IPS DF 4.7 (cell line): ENCODE measurements at regions not wholly inside any gene's neighbourhood (a gene's known extent, or its start where the extent isn't known, plus 50 kb on each side); places are given as distances from the start of the nearest gene placed in this dataset.
"Not testable (repeated sequence)": the region's sequence is repeated elsewhere in the genome, so short reads cannot be mapped to it uniquely, and the experiment has no call there.

Source experiments
- DNase-seq: peaks from one replicate; pipeline ENCODE4 v3.0.0-alpha.2; 2013; ENCODE audit warnings: low spot score; ENCODE audit errors: extremely low read depth

DNA sequence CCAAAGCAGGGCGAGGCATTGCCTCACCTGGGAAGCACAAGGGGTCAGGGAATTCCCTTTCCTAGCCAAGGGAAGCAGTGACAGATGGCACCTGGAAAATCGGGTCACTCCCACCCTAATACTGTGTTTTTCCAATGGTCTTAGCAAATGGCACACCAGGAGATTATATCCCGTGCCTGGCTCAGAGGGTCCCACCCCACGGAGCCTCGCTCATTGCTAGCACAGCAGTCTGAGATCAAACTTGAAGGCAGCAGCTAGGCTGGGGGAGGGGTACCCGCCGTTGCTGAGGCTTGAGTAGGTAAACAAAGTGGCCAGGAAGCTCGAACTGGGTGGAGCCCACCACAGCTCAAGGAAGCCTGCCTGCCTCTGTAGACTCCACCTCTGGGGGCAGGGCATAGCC lies 664.6 kb downstream of the NUP35 start:
- not testable (repeated sequence) for DNase-seq

DNA sequence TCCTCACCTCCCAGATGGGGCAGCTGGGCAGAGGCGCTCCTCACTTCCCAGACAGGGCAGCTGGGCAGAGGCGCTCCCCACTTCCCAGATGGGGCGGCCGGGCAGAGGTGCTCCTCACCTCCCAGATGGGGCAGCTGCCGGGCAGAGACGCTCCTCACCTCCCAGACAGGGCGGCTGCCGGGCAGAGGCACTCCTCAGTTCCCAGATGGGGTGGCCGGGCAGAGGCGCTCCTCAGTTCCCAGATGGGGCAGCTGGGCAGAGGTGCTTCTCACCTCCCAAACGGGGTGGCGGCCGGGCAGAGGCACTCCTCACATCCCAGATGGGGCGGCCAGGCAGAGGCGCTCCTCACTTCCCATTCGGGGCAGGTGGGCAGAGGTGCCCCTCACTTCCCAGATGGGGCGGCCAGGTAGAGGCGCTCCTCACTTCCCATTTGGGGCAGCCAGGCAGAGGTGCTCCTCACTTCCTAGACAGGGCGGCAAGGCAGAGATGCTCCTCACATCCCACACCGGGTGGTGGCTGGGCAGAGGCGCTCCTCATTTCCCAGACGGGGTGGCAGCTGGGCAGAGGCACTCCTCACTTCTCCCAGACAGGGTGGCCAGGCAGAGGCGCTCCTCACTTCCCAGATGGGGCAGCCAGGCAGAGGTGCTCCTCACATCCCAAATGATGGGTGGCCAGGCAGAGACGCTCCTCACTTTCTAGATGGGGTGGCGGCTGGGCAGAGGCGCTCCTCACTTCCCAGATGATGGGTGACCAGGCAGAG lies 668.1 kb downstream of the NUP35 start:
- DNase-seq, result not testable (repeated sequence)

DNA sequence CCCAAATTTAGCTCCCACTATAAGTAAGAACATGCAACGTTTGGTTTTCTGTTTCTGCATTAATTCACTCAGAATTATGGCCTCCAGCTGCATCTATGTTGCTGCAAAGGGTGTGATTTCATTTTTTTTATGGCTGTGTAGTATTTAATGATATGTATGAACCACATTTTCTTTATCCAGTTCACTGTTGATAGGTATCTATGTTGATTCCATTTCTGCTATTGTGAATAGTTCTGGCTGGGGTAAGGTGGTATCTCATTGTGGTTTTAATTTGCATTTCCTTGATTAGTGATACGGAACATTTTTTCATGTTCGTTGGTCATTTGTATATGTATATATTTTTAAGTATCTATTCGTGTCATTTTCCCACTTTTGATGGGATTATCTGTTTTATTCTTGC lies 674.3 kb downstream of the NUP35 start:
- DNase-seq, result no peak

DNA sequence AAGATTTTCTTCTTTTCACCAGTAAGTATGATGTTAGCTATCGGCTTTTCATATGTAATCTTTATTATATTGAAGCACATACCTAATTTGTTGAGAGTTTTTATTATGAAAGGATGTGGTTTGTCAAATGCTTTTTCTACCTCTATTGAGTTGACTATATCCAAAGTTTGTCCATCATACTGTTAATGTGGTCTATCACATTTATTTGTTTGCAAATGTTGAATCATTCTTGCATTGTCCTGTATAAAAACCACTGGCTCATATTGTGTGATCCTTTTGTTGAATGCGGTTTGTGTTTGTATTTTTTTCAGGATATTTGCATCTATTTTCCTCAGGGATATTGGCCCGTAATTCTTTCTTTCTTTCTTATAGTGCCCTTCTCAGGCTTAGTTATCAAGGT lies 675.5 kb downstream of the NUP35 start:
- no peak for DNase-seq

DNA sequence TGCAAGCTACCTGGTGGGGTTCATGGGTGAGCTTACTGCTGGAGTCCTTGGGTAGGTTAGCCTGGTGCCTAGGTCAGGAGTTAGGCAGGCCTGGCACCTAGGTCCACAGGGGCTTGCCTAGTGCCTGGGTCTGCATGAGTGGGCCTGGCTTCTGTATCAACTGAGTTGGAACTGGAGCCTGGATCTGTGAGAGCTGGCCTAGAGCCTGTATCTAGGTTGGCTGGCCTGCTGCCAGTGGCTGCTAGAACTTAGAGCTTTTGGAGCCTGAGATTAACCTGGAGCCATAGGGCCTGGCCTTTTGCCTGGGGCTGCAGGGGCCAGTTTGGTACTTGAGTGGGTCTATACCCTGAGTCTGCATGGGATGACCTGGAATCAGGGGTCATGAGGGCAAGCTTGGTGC lies 679.4 kb downstream of the NUP35 start:
- no peak for DNase-seq

DNA sequence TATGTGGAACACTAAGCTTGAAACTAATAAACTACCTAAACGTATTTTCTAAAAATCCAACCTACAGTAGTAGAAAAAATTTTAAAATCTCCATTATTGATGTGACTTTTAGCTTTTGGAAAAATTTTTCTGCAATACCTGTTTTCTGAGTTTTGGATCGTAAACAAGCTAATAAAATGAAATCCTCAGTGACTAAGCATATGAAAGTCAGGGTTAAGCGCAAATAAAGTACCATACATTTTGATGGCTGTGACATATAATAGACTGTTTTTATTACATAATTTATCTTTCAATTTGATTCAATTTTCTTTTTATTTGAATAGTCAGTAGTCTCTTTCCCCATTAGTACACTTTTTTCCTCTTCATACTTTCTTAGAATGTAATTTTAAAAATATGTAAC lies 683.6 kb downstream of the NUP35 start:
- DNase-seq, result no peak

DNA sequence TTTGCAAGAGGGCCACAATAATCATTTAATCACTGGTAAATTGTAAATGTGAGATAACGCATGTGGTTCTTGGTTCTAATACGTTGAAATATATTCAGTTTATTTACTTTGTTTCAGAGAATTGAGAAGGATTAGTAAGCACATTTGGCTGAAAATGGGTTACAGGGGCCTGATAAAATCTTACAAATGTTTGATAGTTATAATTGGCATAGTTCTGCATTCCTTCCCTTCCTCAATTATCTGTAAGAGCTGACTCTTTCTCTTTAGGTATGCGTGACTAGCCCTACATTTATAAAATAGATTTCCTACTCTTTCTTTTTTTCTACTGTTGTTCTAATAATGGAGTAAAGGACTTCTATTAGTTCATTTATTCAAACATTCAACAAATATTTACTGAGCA lies 685.2 kb downstream of the NUP35 start:
- no peak for DNase-seq

DNA sequence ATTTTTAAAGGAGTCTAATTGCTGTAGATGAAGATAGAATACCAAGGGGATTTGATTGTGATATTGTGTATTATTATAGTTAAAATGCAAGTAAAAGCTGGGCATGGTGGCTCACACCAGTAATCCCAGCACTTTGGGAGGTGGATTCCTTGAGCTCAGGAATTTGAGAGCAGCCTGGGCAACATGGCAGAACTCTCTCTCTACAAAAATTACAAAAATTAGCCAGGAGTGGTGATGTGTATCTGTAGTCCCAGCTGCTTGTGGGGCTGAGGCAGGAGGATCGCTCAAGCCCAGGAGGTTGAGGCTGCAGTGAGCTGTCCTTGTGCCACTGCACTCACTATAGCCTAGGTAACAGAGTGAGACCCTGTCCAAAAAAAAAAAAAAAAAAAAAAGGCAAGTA lies 687.0 kb downstream of the NUP35 start:
- no peak for DNase-seq

DNA sequence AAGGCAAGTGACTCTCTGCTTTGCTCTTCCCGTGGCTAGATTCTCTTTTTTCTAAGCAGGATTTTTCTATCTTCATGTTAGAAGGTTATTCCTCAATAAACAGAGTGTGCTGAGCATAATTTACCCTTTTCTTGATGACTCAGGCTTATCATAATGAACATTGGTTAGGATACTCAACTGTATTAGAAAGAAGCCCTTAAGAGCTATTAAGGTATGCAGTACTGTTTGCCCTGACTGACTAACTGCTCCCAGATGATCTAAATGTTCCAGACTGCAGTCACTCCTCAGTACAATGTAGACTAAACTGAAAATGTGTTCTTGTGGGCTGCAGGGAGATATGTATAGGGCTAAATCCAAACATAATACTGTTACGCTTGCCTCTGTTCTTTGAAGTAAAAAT lies 687.8 kb downstream of the NUP35 start:
- no peak for DNase-seq

DNA sequence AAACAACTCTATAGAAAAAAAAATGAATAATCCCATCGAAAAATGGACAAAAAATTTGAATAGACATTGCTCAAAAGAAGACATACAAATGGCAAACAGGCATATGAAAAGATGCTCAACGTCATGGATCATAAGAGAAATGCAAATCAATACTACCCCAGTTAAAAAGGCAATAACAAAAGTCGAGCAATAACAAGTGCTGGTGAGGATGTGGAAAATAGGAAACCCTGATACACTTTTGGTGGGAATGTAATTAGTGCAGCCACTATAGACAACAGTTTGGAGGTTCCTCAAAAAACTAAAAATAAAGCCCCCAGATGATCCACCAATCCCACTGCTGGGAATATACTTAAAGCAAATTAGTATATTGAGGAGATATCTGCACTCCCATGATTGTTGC lies 701.5 kb downstream of the NUP35 start:
- no peak for DNase-seq

DNA sequence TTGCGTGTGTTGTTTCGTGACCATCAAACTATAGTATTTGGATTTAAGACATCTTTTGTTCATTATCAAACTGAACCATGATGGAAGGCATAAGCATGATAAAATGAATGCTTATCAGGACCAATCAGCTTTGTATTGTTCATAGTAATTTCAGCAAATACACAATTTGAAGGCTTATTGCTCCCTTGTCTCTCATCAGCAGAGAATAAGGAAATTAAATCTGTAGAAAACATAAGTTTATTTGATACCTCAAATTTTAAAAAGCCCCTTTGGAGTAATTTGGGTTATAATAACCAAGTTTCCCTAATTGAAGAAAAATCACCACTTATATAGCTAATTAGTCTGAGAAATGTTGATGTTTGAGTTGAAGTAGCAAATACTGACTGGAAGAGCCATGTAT lies 705.7 kb downstream of the NUP35 start:
- no peak for DNase-seq

DNA sequence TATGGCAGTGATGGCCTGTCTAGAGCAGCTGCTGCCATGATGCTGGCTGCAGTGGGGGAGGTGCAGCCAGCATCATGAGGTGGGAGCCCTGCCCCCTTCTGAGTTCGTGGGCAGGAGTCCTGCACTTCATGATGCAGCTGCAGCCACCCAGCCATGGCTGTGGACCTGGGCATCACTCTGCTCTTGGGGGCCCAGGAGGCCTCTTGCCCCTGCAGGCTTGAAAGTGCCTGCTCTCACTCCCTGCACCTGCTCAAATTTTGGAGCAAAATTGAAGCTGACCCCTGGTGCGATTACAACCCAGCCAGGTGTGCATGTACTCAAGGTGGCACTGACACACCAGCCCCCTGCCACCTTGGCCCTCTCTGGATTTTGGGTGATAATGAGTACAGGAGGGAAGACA lies 712.9 kb downstream of the NUP35 start:
- DNase-seq, result no peak

DNA sequence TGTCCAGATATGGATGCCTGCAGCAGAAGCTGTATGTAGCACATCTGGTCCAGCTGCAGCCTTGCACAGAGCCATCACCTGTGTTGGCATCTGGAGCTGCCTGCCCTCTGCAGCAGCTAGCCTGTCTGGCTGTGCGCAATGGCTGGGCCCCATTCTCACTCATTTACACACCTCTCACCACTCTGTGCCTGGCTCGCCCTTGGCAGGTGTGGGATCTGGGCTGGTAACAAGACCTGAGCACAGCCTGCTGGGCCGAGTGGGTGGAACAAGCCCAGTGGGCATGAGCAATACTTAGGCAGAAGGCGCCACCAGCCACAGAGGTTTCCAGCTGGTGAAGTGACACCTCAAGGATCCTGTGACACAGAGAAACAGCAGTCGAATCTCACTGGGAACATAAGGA lies 714.1 kb downstream of the NUP35 start:
- no peak for DNase-seq

DNA sequence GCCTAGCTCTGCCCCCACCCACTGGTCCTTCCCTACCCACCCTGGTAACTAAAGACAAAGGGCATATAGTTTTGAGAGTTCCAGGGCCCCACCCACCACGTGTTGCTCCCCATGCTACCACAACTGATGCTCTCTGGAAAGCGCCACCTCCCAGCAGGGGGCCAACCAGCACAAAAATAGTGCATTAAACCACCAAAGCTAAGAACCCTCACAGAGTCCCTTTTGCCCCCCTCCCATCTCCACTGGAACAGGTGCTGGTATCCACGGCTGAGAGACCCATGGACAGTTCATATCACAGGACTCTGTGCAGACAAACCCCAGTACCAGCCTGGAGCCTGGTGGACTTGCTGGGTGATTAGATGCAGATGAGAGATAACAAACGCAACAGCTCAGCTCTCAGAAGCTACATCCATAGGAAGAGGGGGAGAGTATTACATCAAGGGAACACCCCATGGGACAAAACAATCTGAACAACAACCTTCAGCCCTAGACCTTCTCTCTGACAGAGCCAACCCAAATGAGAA lies 715.9 kb downstream of the NUP35 start:
- DNase-seq, result no peak

DNA sequence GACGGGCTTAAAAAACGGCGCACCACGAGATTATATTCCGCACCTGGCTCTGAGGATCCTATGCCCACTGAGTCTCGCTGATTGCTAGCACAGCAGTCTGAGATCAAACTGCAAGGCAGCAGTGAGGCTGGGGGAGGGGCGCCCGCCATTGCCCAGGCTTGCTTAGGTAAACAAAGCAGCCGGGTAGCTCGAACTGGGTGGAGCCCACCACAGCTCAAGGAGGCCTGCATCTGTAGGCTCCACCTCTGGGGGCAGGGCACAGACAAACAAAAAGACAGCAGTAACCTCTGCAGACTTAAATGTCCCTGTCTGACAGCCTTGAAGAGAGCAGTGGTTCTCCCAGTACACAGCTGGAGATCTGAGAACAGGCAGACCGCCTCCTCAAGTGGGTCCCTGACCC lies 725.6 kb downstream of the NUP35 start:
- not testable (repeated sequence) for DNase-seq

DNA sequence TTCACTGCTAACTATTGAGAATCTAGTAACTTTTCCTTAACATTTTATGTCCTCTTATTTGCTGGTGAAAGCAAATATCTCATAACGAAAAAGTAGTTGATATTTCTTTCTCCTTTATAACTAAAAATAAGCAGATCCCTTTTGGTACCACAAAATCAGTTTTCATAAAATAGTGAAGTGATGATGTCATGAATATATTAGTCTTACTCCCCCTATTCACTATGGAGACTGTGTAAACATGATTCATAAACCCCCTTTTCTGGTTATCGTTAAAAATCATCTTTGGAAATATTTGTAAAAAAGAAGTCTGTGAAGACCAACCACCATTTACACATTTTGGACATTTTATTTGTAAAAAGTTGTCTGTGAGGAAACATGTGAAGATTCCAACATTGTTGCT lies 734.9 kb downstream of the NUP35 start:
- DNase-seq, result no peak

DNA sequence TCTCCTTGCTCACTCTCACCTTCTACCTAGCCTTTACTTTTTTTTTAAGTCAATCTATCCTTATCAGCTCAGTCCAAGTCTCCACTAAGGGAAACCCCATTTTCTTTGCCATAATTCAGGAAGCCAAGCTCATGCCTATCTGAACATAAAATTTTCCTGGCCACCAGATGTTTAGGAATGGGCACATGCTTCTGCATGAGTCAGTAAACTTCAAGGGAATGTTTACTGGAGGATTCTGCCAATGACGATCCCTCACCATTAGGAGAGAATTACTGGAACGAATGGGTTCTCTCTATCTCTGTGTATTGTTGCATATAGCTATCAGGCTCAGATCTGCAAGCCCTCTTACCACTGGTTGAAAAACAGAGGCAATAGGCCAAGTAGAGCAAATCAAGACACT lies 731.7 kb upstream of the ZNF804A start:
- no peak for DNase-seq

DNA sequence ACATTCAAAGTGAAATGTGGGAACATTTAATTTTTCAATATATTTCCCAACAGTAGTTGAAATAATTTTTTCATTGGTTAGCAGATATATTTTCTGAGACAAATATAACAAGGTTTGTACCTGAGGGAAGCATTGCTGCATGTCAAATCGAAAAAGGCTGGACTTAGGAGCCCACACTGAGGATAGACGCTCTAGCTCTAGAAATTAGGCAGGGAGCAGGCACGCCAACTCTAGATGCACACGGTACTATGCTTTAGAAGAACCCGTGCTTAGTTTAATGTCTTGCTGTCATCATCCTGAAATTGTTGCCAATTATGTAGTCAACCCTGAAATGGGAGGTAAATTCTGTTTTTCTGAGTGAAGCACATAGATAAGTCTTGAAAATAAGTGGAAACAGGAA lies 731.1 kb upstream of the ZNF804A start:
- DNase-seq, result no peak

DNA sequence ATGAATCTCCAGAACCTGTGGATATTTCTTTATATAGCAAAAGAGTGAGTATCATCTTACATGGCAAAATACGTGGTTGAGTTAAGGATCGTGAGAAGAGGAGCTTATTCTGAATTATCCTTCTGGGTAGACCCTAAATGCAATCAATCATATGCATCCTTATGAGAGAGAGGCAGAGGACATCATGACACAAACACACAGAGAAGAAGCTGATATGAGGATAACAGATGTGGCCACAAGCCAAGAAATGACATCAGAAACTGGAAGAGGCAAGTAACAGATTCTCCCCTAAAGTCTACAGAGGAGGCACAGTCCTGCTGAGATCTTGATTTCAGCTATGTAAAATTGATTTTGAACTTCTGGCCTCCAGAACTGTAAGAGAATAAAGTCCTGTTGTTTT lies 730.2 kb upstream of the ZNF804A start:
- no peak for DNase-seq

DNA sequence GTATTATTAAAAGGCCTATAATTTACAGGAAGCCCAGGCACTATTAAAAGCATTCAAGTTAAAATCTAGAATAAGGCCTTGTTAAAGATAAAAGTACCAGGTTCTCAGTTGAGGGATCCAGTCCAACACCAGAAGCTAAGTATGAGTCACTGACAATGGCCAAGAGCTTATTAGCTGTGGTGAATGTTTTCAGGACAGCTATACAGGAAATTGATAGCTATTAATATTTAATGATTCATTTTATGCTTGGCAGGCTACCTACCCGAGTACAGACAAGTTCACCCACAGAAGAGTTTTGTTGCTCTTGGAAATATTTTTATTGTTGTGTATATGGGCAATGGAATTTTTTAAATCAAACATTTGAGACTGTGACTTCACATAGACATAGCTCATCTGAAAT lies 729.6 kb upstream of the ZNF804A start:
- DNase-seq, result no peak

DNA sequence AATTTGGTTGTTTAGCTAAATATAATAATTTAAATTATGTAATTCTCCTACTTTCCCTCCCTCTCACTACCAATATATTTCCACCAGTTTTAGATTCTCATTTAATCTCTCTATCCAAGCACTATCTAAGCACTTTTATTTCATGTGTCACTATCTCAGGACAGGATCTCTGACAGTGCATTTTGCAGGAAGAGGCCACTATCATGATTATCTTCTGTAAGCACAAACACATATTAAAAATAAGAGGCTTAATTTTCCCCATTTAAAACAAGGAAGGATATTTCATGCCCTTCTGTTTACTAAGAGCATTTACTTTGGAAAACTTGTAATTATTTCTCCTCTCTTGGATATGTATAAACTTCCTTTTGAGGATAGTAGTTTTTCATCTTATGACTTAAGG lies 726.2 kb upstream of the ZNF804A start:
- no peak for DNase-seq

DNA sequence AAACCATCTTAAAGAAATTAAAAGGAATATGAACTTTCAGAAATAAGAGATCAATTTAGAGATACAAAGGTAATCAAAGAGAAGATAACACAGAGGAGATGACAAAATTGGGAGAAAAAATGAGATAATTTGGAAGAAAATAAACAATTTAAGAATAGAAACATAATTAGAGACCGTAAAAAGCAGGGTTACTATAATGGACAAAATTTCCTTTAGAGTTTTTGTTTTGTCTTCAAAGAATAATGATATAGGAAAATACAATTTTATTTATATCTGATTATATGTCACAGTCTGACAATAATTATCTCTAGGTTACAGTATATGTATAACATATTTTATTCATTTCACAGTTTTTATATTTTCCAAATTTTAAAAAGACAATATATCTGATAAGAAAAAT lies 716.4 kb upstream of the ZNF804A start:
- DNase-seq, result no peak

DNA sequence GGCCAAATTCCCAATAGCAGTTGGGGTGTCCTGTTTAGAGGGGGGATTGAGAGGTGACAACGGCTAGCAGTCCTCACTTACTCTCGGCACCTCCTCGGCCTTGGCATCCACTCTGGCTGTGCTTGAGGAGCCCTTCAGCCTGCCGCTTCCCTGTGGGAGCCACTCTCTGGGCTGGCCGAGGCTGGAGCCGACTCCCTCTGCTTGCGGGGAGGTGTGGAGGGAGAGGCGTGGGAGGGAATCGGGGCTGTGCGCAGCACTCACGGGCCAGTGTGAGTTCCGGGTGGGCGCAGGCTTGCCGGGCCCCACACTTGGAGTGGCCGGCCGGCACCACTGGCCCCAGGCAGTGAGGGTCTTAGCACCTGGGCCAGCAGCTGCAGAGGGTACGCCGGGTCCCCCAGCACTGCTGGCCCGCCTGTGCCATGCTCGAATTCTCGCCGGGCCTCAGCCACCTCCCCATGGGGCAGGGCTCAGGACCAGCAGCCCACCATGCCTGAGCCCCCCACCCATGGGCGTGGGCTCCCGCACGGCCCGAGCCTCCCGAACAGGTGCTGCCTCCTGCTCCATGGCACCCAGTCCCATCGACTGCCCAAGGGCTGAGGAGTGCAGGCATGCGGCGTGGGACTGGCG lies 705.9 kb upstream of the ZNF804A start:
- DNase-seq, result no peak
